H1 (cell line): ENCODE measurements at regions not wholly inside any gene's neighbourhood (a gene's known extent, or its start where the extent isn't known, plus 50 kb on each side); places are given as distances from the start of the nearest gene placed in this dataset.

ENCODE experiments used
- CTCF ChIA-PET: fragments of 300-600 bp; sonication (Branson Sonifier 250); formaldehyde crosslinking; loops from one replicate; lab custom pipeline; 2021; ENCODE audit not compliant: partially characterized antibody; lab: Charles Lee
- POLR2A ChIA-PET: fragments of 300-600 bp; sonication (Branson Sonifier 250); formaldehyde crosslinking; loops from one replicate; lab custom pipeline; 2021; ENCODE audit warnings: inconsistent platforms; ENCODE audit not compliant: partially characterized antibody; lab: Charles Lee
- DNase-seq, 2 experiments: peaks; one replicate each; pipeline versions ENCODE4 v3.0.0 to v3.0.0-alpha.2; 2010 to 2022; ENCODE audit warnings: low spot score in 2 of 2, low read depth in 1 of 2, mixed read lengths in 1 of 2
- FAIRE-seq: peaks from 2 replicates; lab custom pipeline; 2011; peaks lifted over from hg19 to GRCh38; lab: Jason Lieb, UNC
- H2AFZ ChIP-seq: 2 replicates; pipeline ENCODE4 v1.8.1; 2012; ENCODE audit warnings: low read length, inconsistent platforms
- H2AK5ac ChIP-seq: 2 replicates; pipeline ENCODE4 v1.6.1; 2013; ENCODE audit warnings: low read depth, low read length
- H2BK120ac ChIP-seq: replicated peaks from 2 replicates; pipeline ENCODE3; 2013; ENCODE audit warnings: low read depth, low read length, inconsistent platforms
- H2BK12ac ChIP-seq: 2 replicates; pipeline ENCODE4 v1.6.1; 2013; ENCODE audit warnings: low read depth, low read length
- H2BK15ac ChIP-seq: 2 replicates; pipeline ENCODE4 v1.6.1; 2013; ENCODE audit warnings: low read length
- H2BK20ac ChIP-seq: 2 replicates; pipeline ENCODE4 v1.6.1; 2013; ENCODE audit warnings: low read length
- H2BK5ac ChIP-seq: 2 replicates; pipeline ENCODE4 v1.6.1; 2013; ENCODE audit warnings: low read depth, low read length
- H3K14ac ChIP-seq: 2 replicates; pipeline ENCODE4 v1.6.1; 2013; ENCODE audit warnings: inconsistent platforms; ENCODE audit not compliant: insufficient read length
- H3K18ac ChIP-seq: 2 replicates; pipeline ENCODE4 v1.6.1; 2013; ENCODE audit warnings: low read length; ENCODE audit errors: extremely low read depth
- H3K23ac ChIP-seq: 2 replicates; pipeline ENCODE4 v1.6.1; 2013; ENCODE audit warnings: inconsistent platforms; ENCODE audit not compliant: insufficient read length
- H3K23me2 ChIP-seq: 2 replicates; pipeline ENCODE4 v1.6.1; 2013; ENCODE audit warnings: low read depth, low read length
- H3K27ac ChIP-seq: 2 replicates; pipeline ENCODE4 v1.6.1; 2011; ENCODE audit warnings: low read depth, low read length, inconsistent platforms
- H3K27me3 ChIP-seq, 4 experiments: replicated peaks in 1 of 4; 1 replicate in 1 of 4; 2 replicates in 3 of 4; pipeline versions ENCODE4 v1.6.1 to v1.8.1; 2011 to 2013; ENCODE audit warnings: low read length in 3 of 4, mild to moderate bottlenecking in 3 of 4, inconsistent platforms in 2 of 4, mixed read lengths in 2 of 4, moderate library complexity in 1 of 4; ENCODE audit not compliant: control insufficient read depth in 3 of 4, insufficient read depth in 3 of 4; ENCODE audit errors: extremely low read depth in 1 of 4
- H3K36me3 ChIP-seq, 4 experiments: 2 replicates each; pipeline versions ENCODE4 v1.6.1 to v1.8.1; 2011 to 2013; ENCODE audit warnings: mild to moderate bottlenecking in 4 of 4, low read length in 3 of 4, moderate library complexity in 2 of 4, control low read depth in 1 of 4, inconsistent platforms in 1 of 4; ENCODE audit not compliant: insufficient read depth in 4 of 4, control insufficient read depth in 2 of 4
- H3K4ac ChIP-seq: replicated peaks from 2 replicates; pipeline ENCODE3; 2013; ENCODE audit warnings: low read length, low read depth, mixed read lengths, inconsistent platforms; ENCODE audit not compliant: insufficient read length
- H3K4me1 ChIP-seq, 4 experiments: replicated peaks in 1 of 4; 1 replicate in 1 of 4; 2 replicates in 3 of 4; pipeline versions ENCODE4 v1.6.1 to v1.8.1; 2011 to 2013; ENCODE audit warnings: low read length in 3 of 4, inconsistent platforms in 2 of 4, mixed read lengths in 1 of 4; ENCODE audit not compliant: insufficient read depth in 4 of 4, control insufficient read depth in 3 of 4
- H3K4me2 ChIP-seq, 2 experiments: 2 replicates each; pipeline versions ENCODE4 v1.6.1 to v1.8.1; 2011 to 2013; ENCODE audit warnings: low read depth in 2 of 2, low read length in 2 of 2, control low read depth in 1 of 2, inconsistent platforms in 1 of 2, mild to moderate bottlenecking in 1 of 2; ENCODE audit not compliant: insufficient read depth in 1 of 2
- H3K4me3 ChIP-seq, 4 experiments: fragments of 200-600, 300-600 bp in 1 of 4; sonication (generic), shearing (Covaris generic), sonication (Bioruptor Twin) in 1 of 4; 2 replicates each; pipeline versions ENCODE4 v1.5.1 to v1.8.1; 2011 to 2016; ENCODE audit warnings: low read length in 4 of 4, low read depth in 3 of 4, control low read depth in 2 of 4, inconsistent platforms in 2 of 4, mild to moderate bottlenecking in 2 of 4, mixed read lengths in 1 of 4, moderate library complexity in 1 of 4; ENCODE audit not compliant: insufficient read depth in 2 of 4; ENCODE audit errors: extremely low read depth in 1 of 4
- H3K56ac ChIP-seq: replicated peaks from 2 replicates; pipeline ENCODE3; 2013; ENCODE audit warnings: low read depth, mild to moderate bottlenecking, mixed read lengths, low read length, inconsistent platforms; ENCODE audit not compliant: insufficient read length
- H3K79me1 ChIP-seq: 2 replicates; pipeline ENCODE4 v1.6.1; 2013; ENCODE audit warnings: low read depth, low read length, control low read depth
- H3K79me2 ChIP-seq, 2 experiments: 2 replicates each; pipeline versions ENCODE4 v1.6.1 to v1.8.1; 2012 to 2013; ENCODE audit warnings: low read length in 2 of 2, mild to moderate bottlenecking in 2 of 2, inconsistent platforms in 1 of 2; ENCODE audit not compliant: insufficient read depth in 2 of 2, control insufficient read depth in 1 of 2
- H3K9ac ChIP-seq, 4 experiments: replicated peaks in 1 of 4; 1 replicate in 1 of 4; 2 replicates in 3 of 4; pipeline versions ENCODE4 v1.6.1 to v1.8.1; 2011 to 2013; ENCODE audit warnings: low read depth in 3 of 4, low read length in 3 of 4, control low read depth in 2 of 4, mild to moderate bottlenecking in 2 of 4, moderate library complexity in 2 of 4, inconsistent platforms in 1 of 4; ENCODE audit errors: extremely low read depth in 1 of 4
- H3K9me3 ChIP-seq, 2 experiments: 2 replicates each; pipeline versions ENCODE4 v1.6.1 to v1.8.1; 2012 to 2013; ENCODE audit warnings: mild to moderate bottlenecking in 2 of 2, moderate library complexity in 2 of 2, control low read depth in 1 of 2, inconsistent platforms in 1 of 2, low read depth in 1 of 2, low read length in 1 of 2, mixed read lengths in 1 of 2; ENCODE audit not compliant: insufficient read depth in 2 of 2
- H4K20me1 ChIP-seq, 2 experiments: replicated peaks in 1 of 2; 2 replicates each; pipeline versions ENCODE3 to v1.8.1; 2011 to 2013; ENCODE audit warnings: inconsistent platforms in 2 of 2, low read length in 2 of 2, mild to moderate bottlenecking in 1 of 2; ENCODE audit not compliant: insufficient read depth in 2 of 2, control insufficient read depth in 1 of 2
- H4K5ac ChIP-seq: 2 replicates; pipeline ENCODE4 v1.6.1; 2013; ENCODE audit warnings: low read length, low read depth, mixed read lengths, inconsistent platforms; ENCODE audit not compliant: insufficient read length
- H4K8ac ChIP-seq: 2 replicates; pipeline ENCODE4 v1.8.0; 2013; ENCODE audit warnings: mild to moderate bottlenecking, moderate library complexity, low read length, inconsistent platforms; ENCODE audit not compliant: insufficient read depth; ENCODE audit errors: extremely low read depth
- H4K91ac ChIP-seq: replicated peaks from 2 replicates; pipeline ENCODE3; 2013; ENCODE audit warnings: low read length, mixed read lengths, inconsistent platforms; ENCODE audit not compliant: insufficient read length
- CHD1 ChIP-seq: IDR thresholded peaks from 2 replicates; pipeline ENCODE4 v1.6.1; 2012; ENCODE audit warnings: low read depth, low read length, improper control_type of control experiment
- CREB1 ChIP-seq: IDR thresholded peaks from 2 replicates; pipeline ENCODE4 v1.6.1; 2012; ENCODE audit warnings: inconsistent platforms
- CTBP2 ChIP-seq: IDR thresholded peaks from 2 replicates; pipeline ENCODE4 v1.7.0; 2011; ENCODE audit warnings: borderline replicate concordance, mild to moderate bottlenecking, moderate library complexity, mixed read lengths, low read length; ENCODE audit not compliant: insufficient read depth, insufficient read length
- MAFK ChIP-seq: IDR thresholded peaks from 2 replicates; pipeline ENCODE4 v1.6.1; 2012; ENCODE audit warnings: low read depth, mild to moderate bottlenecking, improper control_type of control experiment, low read length
- POLR2A ChIP-seq, 2 experiments: IDR thresholded peaks; 1 replicate in 1 of 2; 2 replicates in 1 of 2; pipeline ENCODE4 v1.6.1; 2011; ENCODE audit warnings: low read depth in 2 of 2, low read length in 2 of 2, mild to moderate bottlenecking in 2 of 2; ENCODE audit errors: control extremely low read depth in 1 of 2
- RAD21 ChIP-seq, 2 experiments: IDR thresholded peaks in 1 of 2; conservative IDR thresholded peaks in 1 of 2; 2 replicates each; pipeline ENCODE4 v1.6.1; 2011; ENCODE audit warnings: low read depth in 2 of 2, low read length in 2 of 2, improper control_type of control experiment in 1 of 2, inconsistent platforms in 1 of 2, mild to moderate bottlenecking in 1 of 2, moderate library complexity in 1 of 2
- RFX5 ChIP-seq: IDR thresholded peaks from 2 replicates; pipeline ENCODE4 v1.6.1; 2011; ENCODE audit warnings: low read depth, low read length, improper control_type of control experiment, borderline replicate concordance
- RXRA ChIP-seq: IDR thresholded peaks from 2 replicates; pipeline ENCODE4 v1.6.1; 2011; ENCODE audit warnings: low read depth, mild to moderate bottlenecking, low read length, moderate library complexity; ENCODE audit not compliant: insufficient read depth
- SP2 ChIP-seq: IDR thresholded peaks from 2 replicates; pipeline ENCODE4 v1.6.1; 2012; ENCODE audit warnings: mild to moderate bottlenecking, low read length, inconsistent platforms
- SRF ChIP-seq: IDR thresholded peaks from 2 replicates; pipeline ENCODE4 v1.6.1; 2011; ENCODE audit warnings: mild to moderate bottlenecking, low read depth, low read length, moderate library complexity
- TBP ChIP-seq: IDR thresholded peaks from 2 replicates; pipeline ENCODE4 v1.6.1; 2011; ENCODE audit warnings: low read depth, low read length, improper control_type of control experiment
- WGBS, 2 experiments: shearing (Covaris generic) in 1 of 2; methylation state at CpG; one replicate each; pipeline versions ENCODE4 v1.1.6 to v1.1.7; 2013 to 2015; ENCODE audit warnings: low lambda C conversion rate in 2 of 2, mixed read lengths in 2 of 2, inconsistent platforms in 1 of 2, low coverage in 1 of 2, missing lambda C conversion rate in 1 of 2; ENCODE audit not compliant: insufficient replicate concordance in 2 of 2, insufficient coverage in 1 of 2, insufficient read length in 1 of 2; ENCODE audit errors: extremely low coverage in 1 of 2, missing lambda C conversion rate in 1 of 2; 5-methylcytosine and 5-hydroxymethylcytosine counted together
- TF ChIP-seq, protein P1 (sequence below): IDR thresholded peaks from 2 replicates; pipeline ENCODE4 v1.6.1; 2012; ENCODE audit warnings: inconsistent platforms
- TF ChIP-seq, protein P2 (sequence below), 3 experiments: IDR thresholded peaks; 1 replicate in 2 of 3; 2 replicates in 1 of 3; pipeline versions ENCODE4 v1.5.1 to v1.6.1; 2011; ENCODE audit warnings: low read length in 3 of 3, mild to moderate bottlenecking in 3 of 3, inconsistent platforms in 2 of 3, low read depth in 1 of 3, moderate library complexity in 1 of 3; ENCODE audit not compliant: insufficient read depth in 1 of 3; ENCODE audit errors: control extremely low read depth in 1 of 3

DNA sequence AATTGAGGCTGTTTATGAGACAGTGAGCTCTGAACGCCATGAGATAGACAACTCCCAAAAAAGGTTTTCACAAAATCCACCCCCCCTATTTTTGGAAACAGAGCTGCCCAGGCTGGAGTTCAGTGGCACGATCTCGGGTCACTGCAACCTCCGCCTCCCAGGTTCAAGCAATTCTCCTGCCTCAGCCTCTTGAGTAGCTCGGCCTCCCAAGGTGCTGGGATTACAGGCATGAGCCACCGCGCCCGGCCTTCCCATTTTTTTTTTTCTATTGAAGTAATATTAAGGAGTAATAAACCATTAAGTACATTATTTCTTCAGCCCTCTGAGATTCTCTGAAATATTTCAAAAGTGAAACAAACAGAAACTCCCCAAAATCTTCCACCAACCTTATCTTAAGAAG is 252.8 kb upstream of the NETO1 start:
- no peaks in the 10 kb centered on the region for H3K36me3 ChIP-seq
- no peak overlapping the region for H3K23ac ChIP-seq
- H2AK5ac ChIP-seq, result no peak overlapping the region
- H3K79me1 ChIP-seq, result no peaks in the 10 kb centered on the region
- no peak overlapping the region for H3K18ac ChIP-seq
- H3K23me2 ChIP-seq, result no peaks in the 10 kb centered on the region
- H4K5ac ChIP-seq, result no peak overlapping the region
- H4K91ac ChIP-seq, result no peak overlapping the region
- no peak overlapping the region for H3K4ac ChIP-seq
- no peak overlapping the region for H2BK20ac ChIP-seq
- no peaks in the 10 kb centered on the region for H3K9me3 ChIP-seq
- no peak overlapping the region for H2BK120ac ChIP-seq
- H3K79me2 ChIP-seq, result no peaks in the 10 kb centered on the region
- no peak overlapping the region for H3K27ac ChIP-seq
- no peak overlapping the region for H3K4me2 ChIP-seq
- 94% methylated on average over 8 of the region's 8 CpGs; no CpG with 5 or more reads in 1 of the 2 experiments for WGBS, 2 experiments
- no peak overlapping the region for H2BK12ac ChIP-seq
- no peak overlapping the region for H3K4me3 ChIP-seq
- H3K56ac ChIP-seq, result no peak overlapping the region
- no peaks in the 10 kb centered on the region for H3K4me1 ChIP-seq
- FAIRE-seq (no peak), DNase-seq (no peak)
- ChIA-PET POLR2A (no interaction called here), CTCF (interaction anchor here (0.6 kb wide), 1 partner anchor 376 kb away, joined by 3 read pairs; no protein-coding TSS in a partner anchor)
- no peak overlapping the region for H2BK5ac ChIP-seq
- no peak overlapping the region for H3K14ac ChIP-seq
- no peak overlapping the region for H2AFZ ChIP-seq
- H3K27me3 ChIP-seq, result no peaks in the 10 kb centered on the region
- no peaks in the 10 kb centered on the region for H4K20me1 ChIP-seq
- H3K9ac ChIP-seq, result no peak overlapping the region
- H2BK15ac ChIP-seq, result no peak overlapping the region
- no peak overlapping the region for H4K8ac ChIP-seq
- no peak for TF ChIP-seq POLR2A (IDR thresholded peaks at IDR 0.05; ENCODE audit: control extremely low read depth in 1 of 2, low read depth in 2 of 2, low read length in 2 of 2)
- TF ChIP-seq CHD1, result no peak
- no peak for TF ChIP-seq RXRA
- no peak for TF ChIP-seq MAFK
- TF ChIP-seq RFX5, result no peak
- no peak for TF ChIP-seq SRF
- TF ChIP-seq RAD21 (IDR thresholded peaks at IDR 0.05 in 1 of 2, conservative IDR thresholded peaks at IDR 0.05 in 1 of 2; ENCODE audit: low read depth in 2 of 2, low read length in 2 of 2), result no peak
- TF ChIP-seq, protein P1, sequence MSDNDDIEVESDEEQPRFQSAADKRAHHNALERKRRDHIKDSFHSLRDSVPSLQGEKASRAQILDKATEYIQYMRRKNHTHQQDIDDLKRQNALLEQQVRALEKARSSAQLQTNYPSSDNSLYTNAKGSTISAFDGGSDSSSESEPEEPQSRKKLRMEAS, result no peak
- TF ChIP-seq, protein P2, sequence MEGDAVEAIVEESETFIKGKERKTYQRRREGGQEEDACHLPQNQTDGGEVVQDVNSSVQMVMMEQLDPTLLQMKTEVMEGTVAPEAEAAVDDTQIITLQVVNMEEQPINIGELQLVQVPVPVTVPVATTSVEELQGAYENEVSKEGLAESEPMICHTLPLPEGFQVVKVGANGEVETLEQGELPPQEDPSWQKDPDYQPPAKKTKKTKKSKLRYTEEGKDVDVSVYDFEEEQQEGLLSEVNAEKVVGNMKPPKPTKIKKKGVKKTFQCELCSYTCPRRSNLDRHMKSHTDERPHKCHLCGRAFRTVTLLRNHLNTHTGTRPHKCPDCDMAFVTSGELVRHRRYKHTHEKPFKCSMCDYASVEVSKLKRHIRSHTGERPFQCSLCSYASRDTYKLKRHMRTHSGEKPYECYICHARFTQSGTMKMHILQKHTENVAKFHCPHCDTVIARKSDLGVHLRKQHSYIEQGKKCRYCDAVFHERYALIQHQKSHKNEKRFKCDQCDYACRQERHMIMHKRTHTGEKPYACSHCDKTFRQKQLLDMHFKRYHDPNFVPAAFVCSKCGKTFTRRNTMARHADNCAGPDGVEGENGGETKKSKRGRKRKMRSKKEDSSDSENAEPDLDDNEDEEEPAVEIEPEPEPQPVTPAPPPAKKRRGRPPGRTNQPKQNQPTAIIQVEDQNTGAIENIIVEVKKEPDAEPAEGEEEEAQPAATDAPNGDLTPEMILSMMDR (IDR thresholded peaks at IDR 0.05; ENCODE audit: control extremely low read depth in 1 of 3, insufficient read depth in 1 of 3, low read depth in 1 of 3, low read length in 3 of 3), result no peak
- TF ChIP-seq CREB1, result no peak
- TF ChIP-seq SP2, result no peak
- TF ChIP-seq CTBP2, result no peak
- TF ChIP-seq TBP, result no peak
